ENCODE measurements at regions not wholly inside any gene's neighbourhood (a gene's known extent, or its start where the extent isn't known, plus 50 kb on each side); places are given as distances from the start of the nearest gene placed in this dataset.

DNA sequence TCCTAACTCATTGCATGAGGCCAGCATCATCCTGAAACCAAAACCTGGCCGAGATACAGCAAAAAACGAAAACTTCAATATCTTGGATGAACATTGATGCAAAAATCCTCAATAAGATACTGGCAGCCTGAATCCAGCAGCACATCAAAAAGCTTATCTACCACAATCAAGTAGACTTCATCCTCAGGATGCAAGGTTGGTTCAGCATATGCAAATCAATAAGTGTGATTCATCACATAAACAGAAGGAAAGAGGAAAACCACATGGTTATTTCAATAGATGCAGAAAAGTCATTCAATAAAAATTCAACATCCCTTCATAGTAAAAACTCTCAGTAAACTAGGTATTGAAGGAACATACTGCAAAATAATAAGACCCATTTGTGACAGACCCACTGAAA, 56.5 kb upstream of the PPFIA2 start:
- H3K4me1 ChIP-seq (ENCODE audit: control insufficient read depth in 1 of 2, insufficient read depth in 2 of 2, low read length in 2 of 2), result no peaks in the 10 kb centered on the region
- H3K9me3 ChIP-seq (ENCODE audit: control insufficient read depth, low read length), result no peaks in the 10 kb centered on the region
- H3K36me3 ChIP-seq (ENCODE audit: control insufficient read depth in 1 of 2, insufficient read depth in 2 of 2, low read length in 1 of 2), result no peaks in the 10 kb centered on the region
- no peak overlapping the region for H3K4me3 ChIP-seq (ENCODE audit: low read length in 2 of 2)
- intact Hi-C loops (cut with DNase I), result no loop called here
- H3K27me3 ChIP-seq (ENCODE audit: control insufficient read depth in 1 of 2, insufficient read depth in 2 of 2, low read length in 1 of 2), result no peaks in the 10 kb centered on the region
- H3K27ac ChIP-seq (ENCODE audit: low read depth in 1 of 2, low read length in 2 of 2), result no peak overlapping the region
- no peak for DNase-seq
- no peak for ATAC-seq (ENCODE audit: low FRiP score)
- WGBS, 2 donors, result 72 to 88% methylated on average over 2 of the region's 2 CpGs

DNA sequence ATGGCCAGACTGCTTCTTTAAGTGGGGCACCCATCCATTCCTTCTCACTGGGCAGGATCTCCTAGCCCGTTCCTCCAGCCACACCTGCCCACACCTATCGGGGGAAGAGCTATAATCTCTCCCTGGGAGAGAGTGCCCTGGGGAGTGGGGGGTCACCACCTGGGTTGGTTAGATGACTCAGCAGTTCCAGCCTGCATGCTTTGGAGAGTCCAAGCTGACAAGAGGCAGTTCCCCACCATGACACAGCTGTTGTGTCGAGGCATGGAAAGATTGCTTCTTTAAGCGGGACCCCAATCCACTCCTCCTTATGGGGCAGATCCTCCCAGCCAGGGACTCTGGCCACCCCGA, 52.6 kb upstream of the PPFIA2 start:
- H3K27ac ChIP-seq (ENCODE audit: low read depth in 1 of 2, low read length in 2 of 2), result no peak overlapping the region
- H3K9me3 ChIP-seq (ENCODE audit: control insufficient read depth, low read length), result peaks cover 1% of the 10 kb centered on the region
- intact Hi-C loops (cut with DNase I), result no loop called here
- ATAC-seq (ENCODE audit: low FRiP score) (peak; percentile 20), DNase-seq (no peak)
- H3K36me3 ChIP-seq (ENCODE audit: control insufficient read depth in 1 of 2, insufficient read depth in 2 of 2, low read length in 1 of 2), result no peaks in the 10 kb centered on the region
- 94% methylated on average over 5 of the region's 5 CpGs for WGBS, 2 donors
- H3K4me3 ChIP-seq (ENCODE audit: low read length in 2 of 2), result no peak overlapping the region
- no peaks in the 10 kb centered on the region for H3K27me3 ChIP-seq (ENCODE audit: control insufficient read depth in 1 of 2, insufficient read depth in 2 of 2, low read length in 1 of 2)
- H3K4me1 ChIP-seq (ENCODE audit: control insufficient read depth in 1 of 2, insufficient read depth in 2 of 2, low read length in 2 of 2), result peaks cover 0 to 4% of the 10 kb centered on the region in 2 donors

DNA sequence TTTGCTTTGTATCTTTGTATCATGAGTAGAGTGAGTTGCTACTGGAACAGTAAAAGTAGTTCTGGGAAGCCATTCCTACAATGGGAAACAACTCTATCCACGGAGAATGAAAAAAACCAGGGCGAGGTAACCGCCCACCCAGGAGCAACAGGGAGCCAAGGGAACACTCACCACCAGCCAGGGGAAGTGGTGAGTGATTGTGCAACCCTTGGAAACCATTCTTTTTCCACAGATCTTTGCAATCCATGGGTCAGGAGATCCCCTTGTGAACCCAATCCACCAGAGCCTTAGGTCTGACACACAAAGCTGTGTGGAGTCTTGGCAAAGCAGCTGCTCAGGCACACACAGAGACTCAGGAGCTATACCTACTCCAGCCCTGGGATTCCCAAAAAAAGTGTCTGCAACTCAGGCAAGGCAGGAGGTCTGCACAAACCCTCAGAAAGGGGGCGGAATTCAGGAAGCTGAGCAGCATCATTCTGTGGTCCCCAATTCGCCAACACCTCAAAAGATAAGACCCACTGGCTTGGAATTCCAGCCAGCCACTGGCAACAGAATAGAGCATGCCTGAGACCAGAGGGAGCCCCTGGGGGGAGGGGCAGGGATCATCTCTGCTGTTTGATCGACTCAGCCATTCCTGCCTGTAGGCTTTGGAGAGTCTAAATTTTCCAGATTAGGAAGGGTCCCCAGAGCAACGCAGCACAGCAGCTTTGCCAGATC, 52.1 kb upstream of the PPFIA2 start:
- DNase-seq (peak in 1 of 2 donors; percentile 52), ATAC-seq (ENCODE audit: low FRiP score) (peak; percentile 83)
- intact Hi-C loops (cut with DNase I), result no loop called here
- peaks cover 1% of the 10 kb centered on the region for H3K9me3 ChIP-seq (ENCODE audit: control insufficient read depth, low read length)
- H3K27ac ChIP-seq (ENCODE audit: low read depth in 1 of 2, low read length in 2 of 2), result no peak overlapping the region
- no peak overlapping the region for H3K4me3 ChIP-seq (ENCODE audit: low read length in 2 of 2)
- H3K27me3 ChIP-seq (ENCODE audit: control insufficient read depth in 1 of 2, insufficient read depth in 2 of 2, low read length in 1 of 2), result no peaks in the 10 kb centered on the region
- no peaks in the 10 kb centered on the region for H3K36me3 ChIP-seq (ENCODE audit: control insufficient read depth in 1 of 2, insufficient read depth in 2 of 2, low read length in 1 of 2)
- WGBS, 2 donors, result 80 to 81% methylated on average over 7 of the region's 7 CpGs
- H3K4me1 ChIP-seq (ENCODE audit: control insufficient read depth in 1 of 2, insufficient read depth in 2 of 2, low read length in 2 of 2), result peaks cover 0 to 4% of the 10 kb centered on the region in 2 donors

DNA sequence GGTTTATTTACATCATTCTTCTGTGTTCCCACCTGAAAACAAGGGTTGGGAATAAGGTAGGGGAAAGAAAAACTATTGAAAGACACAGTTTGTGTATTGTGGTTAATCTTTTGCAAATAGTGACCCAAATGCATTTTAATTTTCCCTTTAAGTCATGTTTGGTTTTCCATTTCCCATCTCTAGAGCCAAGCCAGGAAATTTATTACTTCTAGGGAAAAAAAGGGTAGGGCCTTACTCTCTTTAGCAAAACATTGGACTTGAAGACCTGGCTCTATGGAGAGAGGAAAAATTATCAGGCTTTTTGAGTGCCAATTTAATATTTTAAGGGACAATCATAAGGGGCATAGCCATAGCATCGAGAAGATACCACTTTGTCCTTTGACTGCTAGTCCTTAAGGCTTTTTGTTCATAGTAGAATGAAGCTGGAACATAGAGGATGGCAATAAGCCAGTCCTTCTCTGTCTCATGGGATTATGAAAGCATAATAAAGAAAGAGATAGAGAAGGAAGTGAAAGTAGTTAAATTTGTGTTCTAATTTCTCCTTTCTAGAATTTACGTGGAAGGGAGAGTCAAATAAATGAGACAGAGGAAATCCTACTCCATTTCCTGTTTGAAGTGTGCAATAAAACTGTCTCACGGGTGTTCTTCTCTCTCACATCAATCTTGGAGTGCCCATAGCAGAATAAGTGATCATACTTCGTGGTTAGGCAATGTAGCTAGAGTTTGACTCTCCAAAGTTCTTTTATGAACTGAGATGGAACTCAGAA, 50.9 kb upstream of the PPFIA2 start:
- Histone ChIP-seq H3K36me3 (ENCODE audit: control insufficient read depth in 1 of 2, insufficient read depth in 2 of 2, low read length in 1 of 2) (no peaks in the 10 kb centered on the region), H3K4me1 (ENCODE audit: control insufficient read depth in 1 of 2, insufficient read depth in 2 of 2, low read length in 2 of 2) (peaks cover 0 to 4% of the 10 kb centered on the region in 2 donors), H3K4me3 (ENCODE audit: low read length in 2 of 2) (peak overlapping the region in 1 of 2 donors; percentile 26), H3K9me3 (ENCODE audit: control insufficient read depth, low read length) (peaks cover 1% of the 10 kb centered on the region), H3K27ac (ENCODE audit: low read depth in 1 of 2, low read length in 2 of 2) (peak overlapping the region; percentile 43 to 57), H3K27me3 (ENCODE audit: control insufficient read depth in 1 of 2, insufficient read depth in 2 of 2, low read length in 1 of 2) (no peaks in the 10 kb centered on the region)
- intact Hi-C loops (cut with DNase I), result no loop called here
- WGBS, 2 donors, result 9 to 10% methylated on average over 4 of the region's 4 CpGs
- no peak for DNase-seq
- ATAC-seq (ENCODE audit: low FRiP score), result peak; percentile 73

DNA sequence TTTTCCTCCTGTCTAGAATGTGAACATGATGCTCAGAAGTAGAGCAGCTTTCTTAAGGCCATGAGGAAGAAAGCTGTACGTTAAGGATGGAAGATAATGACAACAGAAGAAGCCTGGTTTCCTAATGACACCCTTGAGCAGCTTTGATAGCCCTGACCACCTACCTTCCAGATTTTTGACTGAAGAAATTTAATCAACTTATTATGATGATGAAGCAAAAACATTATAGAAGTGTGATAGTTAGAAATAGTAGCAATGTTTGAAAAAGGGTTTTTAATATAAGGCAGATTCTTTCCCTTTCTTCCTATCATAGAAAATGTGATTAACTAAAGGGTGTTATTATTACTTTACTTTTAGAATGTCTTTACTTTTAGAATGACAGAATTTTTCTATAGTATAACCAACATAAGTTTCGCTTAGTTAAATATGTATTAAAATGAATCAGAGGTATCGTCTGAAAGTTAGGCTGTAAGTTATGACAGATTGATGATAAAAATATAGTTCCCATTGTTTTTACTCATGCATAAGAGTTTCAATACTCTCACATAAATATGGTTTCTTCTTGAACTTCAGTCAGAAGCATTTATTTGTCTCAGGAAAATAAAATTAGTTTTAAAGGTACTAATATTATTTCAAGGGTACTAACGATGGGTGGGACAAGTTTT, 50.1 kb upstream of the PPFIA2 start:
- no peak for DNase-seq
- H3K4me1 ChIP-seq (ENCODE audit: control insufficient read depth in 1 of 2, insufficient read depth in 2 of 2, low read length in 2 of 2), result peaks cover 0 to 4% of the 10 kb centered on the region in 2 donors
- ATAC-seq (ENCODE audit: low FRiP score), result no peak
- intact Hi-C loops (cut with DNase I), result no loop called here
- H3K4me3 ChIP-seq (ENCODE audit: low read length in 2 of 2), result no peak overlapping the region
- no peaks in the 10 kb centered on the region for H3K36me3 ChIP-seq (ENCODE audit: control insufficient read depth in 1 of 2, insufficient read depth in 2 of 2, low read length in 1 of 2)
- no peak overlapping the region for H3K27ac ChIP-seq (ENCODE audit: low read depth in 1 of 2, low read length in 2 of 2)
- H3K9me3 ChIP-seq (ENCODE audit: control insufficient read depth, low read length), result peaks cover 1% of the 10 kb centered on the region
- H3K27me3 ChIP-seq (ENCODE audit: control insufficient read depth in 1 of 2, insufficient read depth in 2 of 2, low read length in 1 of 2), result no peaks in the 10 kb centered on the region
- 89 to 90% methylated on average over 4 of the region's 4 CpGs for WGBS, 2 donors

Data from aorta (tissue), 5 donors.